SK-N-SH (cell line): ENCODE measurements at regions not wholly inside any gene's neighbourhood (a gene's known extent, or its start where the extent isn't known, plus 50 kb on each side); places are given as distances from the start of the nearest gene placed in this dataset.
"Not testable (repeated sequence)": the region's sequence is repeated elsewhere in the genome, so short reads cannot be mapped to it uniquely, and the experiment has no call there.

Experiments used
- CTCF ChIA-PET: fragments of 300-600, 350-600 bp; formaldehyde crosslinking; extraction: SDS; loops from one replicate; lab custom pipeline; 2021; lab: Yijun Ruan, JAX
- POLR2A ChIA-PET: fragments of 350-600 bp; sonication (Branson Sonifier 250); formaldehyde crosslinking; extraction: SDS; loops from one replicate; lab custom pipeline; 2020; ENCODE audit warnings: antibody characterized with exemption, inconsistent platforms; lab: Yijun Ruan, JAX
- DNase-seq: peaks from one replicate; pipeline ENCODE4 v3.0.0; 2012
- H2AFZ ChIP-seq: fragments of 200-600 bp; sonication (generic); 2 replicates; pipeline ENCODE4 v1.8.1; 2016; ENCODE audit warnings: antibody characterized with exemption, mild to moderate bottlenecking, low read depth
- H3F3A ChIP-seq: fragments of 200-600 bp; sonication (generic); replicated peaks from 2 replicates; pipeline ENCODE3; 2016; ENCODE audit warnings: antibody characterized with exemption, mild to moderate bottlenecking; ENCODE audit not compliant: insufficient read depth
- H3K27ac ChIP-seq, 2 experiments: fragments of 200-500 bp in 1 of 2; fragments of 200-600 bp in 1 of 2; sonication (Bioruptor generic) in 1 of 2; sonication (generic), shearing (Covaris generic) in 1 of 2; 2 replicates each; pipeline versions ENCODE4 v1.5.1 to v1.6.1; 2014 to 2016; ENCODE audit warnings: low read depth in 2 of 2, inconsistent platforms in 1 of 2, low read length in 1 of 2, mild to moderate bottlenecking in 1 of 2, mixed read lengths in 1 of 2
- H3K27me3 ChIP-seq: fragments of 200-600 bp; sonication (generic), shearing (Covaris generic); 2 replicates; pipeline ENCODE4 v1.6.1; 2016; ENCODE audit warnings: mixed run types; ENCODE audit not compliant: insufficient read depth
- H3K36me3 ChIP-seq, 2 experiments: fragments of 200-500 bp in 1 of 2; fragments of 200-600 bp in 1 of 2; sonication (Bioruptor generic) in 1 of 2; sonication (generic) in 1 of 2; replicated peaks in 1 of 2; 2 replicates each; pipeline versions ENCODE3 to v1.5.1; 2014 to 2016; ENCODE audit warnings: low read length in 1 of 2, mild to moderate bottlenecking in 1 of 2; ENCODE audit not compliant: insufficient read depth in 2 of 2, control insufficient read depth in 1 of 2
- H3K4me1 ChIP-seq, 2 experiments: fragments of 200-500 bp in 1 of 2; fragments of 200-600 bp in 1 of 2; sonication (Bioruptor generic) in 1 of 2; sonication (generic), shearing (Covaris generic) in 1 of 2; 2 replicates each; pipeline versions ENCODE4 v1.5.1 to v1.6.1; 2014 to 2016; ENCODE audit warnings: low read depth in 1 of 2, low read length in 1 of 2, mixed run types in 1 of 2; ENCODE audit not compliant: insufficient read depth in 2 of 2, control insufficient read depth in 1 of 2
- H3K4me2 ChIP-seq: fragments of 200-600 bp; sonication (generic), shearing (Covaris generic); 2 replicates; pipeline ENCODE4 v1.6.1; 2017; ENCODE audit warnings: mixed run types
- H3K4me3 ChIP-seq, 2 experiments: fragments of 200-500 bp in 1 of 2; fragments of 200-600 bp in 1 of 2; sonication (Bioruptor generic) in 1 of 2; sonication (generic), shearing (Covaris generic) in 1 of 2; 2 replicates each; pipeline versions ENCODE4 v1.5.1 to v1.8.1; 2014 to 2016; ENCODE audit warnings: low read depth in 2 of 2, inconsistent platforms in 1 of 2, low read length in 1 of 2, mild to moderate bottlenecking in 1 of 2, mixed read lengths in 1 of 2, moderate library complexity in 1 of 2
- H3K79me2 ChIP-seq: fragments of 200-600 bp; sonication (generic); 2 replicates; pipeline ENCODE4 v1.8.1; 2017; ENCODE audit warnings: mild to moderate bottlenecking; ENCODE audit not compliant: insufficient read depth
- H3K9ac ChIP-seq: fragments of 200-600 bp; sonication (generic); 2 replicates; pipeline ENCODE4 v1.6.1; 2017; ENCODE audit warnings: mixed run types
- H3K9me2 ChIP-seq: fragments of 200-600 bp; sonication (generic); 2 replicates; pipeline ENCODE4 v1.6.1; 2017; ENCODE audit warnings: mixed run types
- H3K9me3 ChIP-seq: fragments of 200-600 bp; sonication (generic); 2 replicates; pipeline ENCODE4 v1.6.1; 2017; ENCODE audit warnings: mixed run types, mild to moderate bottlenecking, moderate library complexity
- H4K20me1 ChIP-seq: fragments of 200-600 bp; sonication (generic); 2 replicates; pipeline ENCODE4 v1.6.1; 2017; ENCODE audit warnings: mild to moderate bottlenecking, mixed run types; ENCODE audit not compliant: insufficient read depth
- EP300 ChIP-seq, 2 experiments: IDR thresholded peaks; 2 replicates each; pipeline versions ENCODE4 v1.4.0 to v1.6.1; 2012; ENCODE audit warnings: borderline replicate concordance in 1 of 2, low read depth in 1 of 2, low read length in 1 of 2
- EZH2phosphoT487 ChIP-seq: fragments of 200-600 bp; sonication (generic); IDR thresholded peaks from 2 replicates; pipeline ENCODE4 v1.6.1; 2017; ENCODE audit warnings: low read depth, mixed run types, mild to moderate bottlenecking, antibody characterized with exemption, moderate library complexity, borderline replicate concordance
- GABPA ChIP-seq: IDR thresholded peaks from 2 replicates; pipeline ENCODE4 v1.4.0; 2012; ENCODE audit warnings: low read depth, mild to moderate bottlenecking
- MEF2A ChIP-seq: IDR thresholded peaks from 2 replicates; pipeline ENCODE4 v1.4.0; 2012; ENCODE audit warnings: low read depth, borderline replicate concordance
- PBX3 ChIP-seq: IDR thresholded peaks from 2 replicates; pipeline ENCODE4; 2012
- RAD21 ChIP-seq: IDR thresholded peaks from 2 replicates; pipeline ENCODE4 v1.6.1; 2012; ENCODE audit warnings: mild to moderate bottlenecking, low read length
- REST ChIP-seq: IDR thresholded peaks from 2 replicates; pipeline ENCODE4 v1.6.1; 2012; ENCODE audit warnings: mild to moderate bottlenecking, low read depth, low read length, moderate library complexity
- RFX5 ChIP-seq: IDR thresholded peaks from 2 replicates; pipeline ENCODE4 v1.6.1; 2012; ENCODE audit warnings: mild to moderate bottlenecking, improper control_type of control experiment, low read length
- SMC3 ChIP-seq: IDR thresholded peaks from 2 replicates; pipeline ENCODE4 v1.6.1; 2012; ENCODE audit warnings: low read depth, low read length, improper control_type of control experiment
- TEAD4 ChIP-seq: IDR thresholded peaks from 2 replicates; pipeline ENCODE4 v1.4.0; 2012; ENCODE audit warnings: mild to moderate bottlenecking, borderline replicate concordance; ENCODE audit not compliant: insufficient read depth
- WGBS: methylation state at CpG from one replicate; pipeline ENCODE4 v1.1.6; 2017; ENCODE audit warnings: low lambda C conversion rate; 5-methylcytosine and 5-hydroxymethylcytosine counted together

GRCh38 chr2:58325296-58325895, 84.3 kb upstream of the FANCL start:
- H3K27me3 ChIP-seq, CTCF ChIA-PET, H3K4me2 ChIP-seq, H3K4me3 ChIP-seq, DNase-seq, H3K9ac ChIP-seq, H3K36me3 ChIP-seq, H3K4me1 ChIP-seq, H3F3A ChIP-seq, H3K27ac ChIP-seq, H4K20me1 ChIP-seq, H2AFZ ChIP-seq, H3K79me2 ChIP-seq, H3K9me3 ChIP-seq, H3K9me2 ChIP-seq, POLR2A ChIA-PET: not testable (repeated sequence)
- 58% methylated on average over 14 of the region's 18 CpGs for WGBS

GRCh38 chr2:58319481-58319880, 78.4 kb upstream of the FANCL start:
- Histone ChIP-seq H2AFZ (no peak overlapping the region), H3K27me3 (no peaks in the 10 kb centered on the region), H3K4me3 (no peak overlapping the region), H3K4me1 (no peaks in the 10 kb centered on the region), H3K79me2 (no peaks in the 10 kb centered on the region), H3K27ac (no peak overlapping the region), H3K4me2 (no peak overlapping the region), H3F3A (no peaks in the 10 kb centered on the region), H3K9me3 (no peaks in the 10 kb centered on the region), H3K36me3 (no peaks in the 10 kb centered on the region), H3K9me2 (no peaks in the 10 kb centered on the region), H3K9ac (no peak overlapping the region), H4K20me1 (no peaks in the 10 kb centered on the region)
- WGBS: 58% methylated on average over 4 of the region's 4 CpGs
- no peak for DNase-seq
- CTCF ChIA-PET: no interaction called here
- TF ChIP-seq RFX5: no peak
- no peak for TF ChIP-seq REST
- TF ChIP-seq TEAD4: no peak
- TF ChIP-seq EP300 (IDR thresholded peaks at IDR 0.05; ENCODE audit: borderline replicate concordance in 1 of 2, low read depth in 1 of 2, low read length in 1 of 2): no peak
- no peak for TF ChIP-seq PBX3
- no peak for TF ChIP-seq GABPA
- no peak for TF ChIP-seq MEF2A
- TF ChIP-seq EZH2phosphoT487: no peak
- no peak for TF ChIP-seq SMC3
- TF ChIP-seq RAD21: no peak
- POLR2A ChIA-PET: no interaction called here

GRCh38 chr2:58318949-58319348, 77.8 kb upstream of the FANCL start:
- POLR2A ChIA-PET, DNase-seq, H3K36me3 ChIP-seq, H3K79me2 ChIP-seq, H3F3A ChIP-seq, H3K9ac ChIP-seq, H3K4me2 ChIP-seq, H3K27me3 ChIP-seq, H3K9me2 ChIP-seq, H3K9me3 ChIP-seq, H3K4me1 ChIP-seq, H3K4me3 ChIP-seq, H2AFZ ChIP-seq, H3K27ac ChIP-seq, H4K20me1 ChIP-seq, CTCF ChIA-PET: not testable (repeated sequence)
- 57% methylated on average over 7 of the region's 7 CpGs for WGBS
